ENCODE measurements at regions not wholly inside any gene's neighbourhood (a gene's known extent, or its start where the extent isn't known, plus 50 kb on each side); places are given as distances from the start of the nearest gene placed in this dataset.
"Not testable (repeated sequence)": the region's sequence is repeated elsewhere in the genome, so short reads cannot be mapped to it uniquely, and the experiment has no call there.

DNA sequence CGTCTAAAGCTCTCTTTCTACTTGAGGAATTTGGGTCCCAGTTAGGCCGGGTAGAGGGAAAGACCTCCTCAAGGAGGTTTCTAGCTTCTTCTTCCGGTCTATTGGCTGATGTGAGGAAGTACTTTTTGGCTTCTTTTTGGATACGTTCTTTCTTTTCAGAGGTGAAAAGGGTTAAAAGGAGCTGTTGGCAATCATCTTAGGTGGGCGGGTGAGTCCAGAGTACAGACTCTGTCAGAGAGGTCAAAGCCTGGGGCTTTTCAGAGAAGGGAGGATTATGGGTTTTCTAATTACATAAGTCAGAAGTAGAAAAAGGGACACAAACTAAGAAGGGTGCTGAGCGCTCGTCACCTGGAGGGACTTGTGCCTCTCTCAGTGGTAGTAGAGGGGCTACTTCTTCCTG, 117.7 kb downstream of the UNC93B1 start:
- not testable (repeated sequence) for H3K4me3 ChIP-seq (ENCODE audit: low read length); H3K9ac ChIP-seq (ENCODE audit: low read length); H3K27ac ChIP-seq (ENCODE audit: low read depth, low read length); H3K36me3 ChIP-seq (ENCODE audit: control insufficient read depth, insufficient read depth, low read length); H3K4me1 ChIP-seq (ENCODE audit: control insufficient read depth, insufficient read depth, low read length); H3K27me3 ChIP-seq (ENCODE audit: control insufficient read depth, insufficient read depth, low read length)

- peak overlapping the region; percentile 48 for H3K4me3 ChIP-seq (ENCODE audit: low read length)
- not testable (repeated sequence) for H3K9ac ChIP-seq (ENCODE audit: low read length); H3K27me3 ChIP-seq (ENCODE audit: control insufficient read depth, insufficient read depth, low read length); H3K36me3 ChIP-seq (ENCODE audit: control insufficient read depth, insufficient read depth, low read length); H3K27ac ChIP-seq (ENCODE audit: low read depth, low read length); H3K4me1 ChIP-seq (ENCODE audit: control insufficient read depth, insufficient read depth, low read length)
Observed at GRCh38 chr11:67885574-67885973, 118.3 kb downstream of the UNC93B1 start.

DNA sequence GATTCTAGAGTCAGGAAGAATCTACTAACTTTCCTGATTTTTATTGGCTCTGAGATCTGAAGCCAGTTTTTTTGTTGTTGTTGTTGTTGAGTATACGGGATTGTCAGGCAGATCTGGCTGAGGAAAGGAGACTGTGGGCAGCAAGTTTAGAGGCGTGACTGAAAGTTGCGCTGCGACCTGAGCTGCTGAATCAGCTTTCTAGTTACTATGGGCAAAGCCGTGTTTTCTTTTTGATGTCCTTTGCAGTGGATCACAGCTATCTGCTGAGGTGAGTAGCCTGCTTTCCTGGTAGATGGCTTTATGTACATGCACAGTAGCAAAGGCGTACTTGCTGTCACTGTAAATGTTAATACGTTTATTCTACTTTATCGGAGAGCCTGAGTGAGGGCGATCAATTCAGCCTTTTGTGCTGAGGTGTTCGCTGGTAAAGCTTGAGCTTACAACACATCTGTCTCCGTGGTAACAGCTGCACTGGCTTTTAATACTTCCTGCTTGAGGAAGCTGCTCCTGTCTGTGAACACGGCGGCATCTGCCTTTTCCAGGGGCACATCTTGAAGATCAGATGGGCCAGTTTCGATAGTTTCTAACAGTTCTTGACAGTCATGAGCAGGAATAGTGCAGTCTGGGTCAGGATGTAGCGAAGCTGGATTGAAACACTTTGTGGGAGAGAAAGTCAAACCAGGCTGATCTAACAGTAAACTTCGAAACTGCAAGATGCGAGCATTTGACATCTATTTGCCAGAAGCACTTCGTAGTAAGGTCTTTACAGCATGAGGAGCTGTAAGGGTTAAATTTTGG, 118.9 kb downstream of the UNC93B1 start:
- H3K9ac ChIP-seq (ENCODE audit: low read length); H3K27ac ChIP-seq (ENCODE audit: low read depth, low read length): not testable (repeated sequence)
- peak overlapping the region; percentile 48 for H3K4me3 ChIP-seq (ENCODE audit: low read length)

GRCh38 chr11:67884073-67884757, 119.7 kb downstream of the UNC93B1 start:
- not testable (repeated sequence) for H3K4me1 ChIP-seq (ENCODE audit: control insufficient read depth, insufficient read depth, low read length); H3K36me3 ChIP-seq (ENCODE audit: control insufficient read depth, insufficient read depth, low read length); H3K9ac ChIP-seq (ENCODE audit: low read length); H3K27me3 ChIP-seq (ENCODE audit: control insufficient read depth, insufficient read depth, low read length); H3K4me3 ChIP-seq (ENCODE audit: low read length); H3K27ac ChIP-seq (ENCODE audit: low read depth, low read length)

More for the DNA sequence above, 118.9 kb downstream of the UNC93B1 start:
- not testable (repeated sequence) for H3K4me1 ChIP-seq (ENCODE audit: control insufficient read depth, insufficient read depth, low read length); H3K27me3 ChIP-seq (ENCODE audit: control insufficient read depth, insufficient read depth, low read length); H3K36me3 ChIP-seq (ENCODE audit: control insufficient read depth, insufficient read depth, low read length)

DNA sequence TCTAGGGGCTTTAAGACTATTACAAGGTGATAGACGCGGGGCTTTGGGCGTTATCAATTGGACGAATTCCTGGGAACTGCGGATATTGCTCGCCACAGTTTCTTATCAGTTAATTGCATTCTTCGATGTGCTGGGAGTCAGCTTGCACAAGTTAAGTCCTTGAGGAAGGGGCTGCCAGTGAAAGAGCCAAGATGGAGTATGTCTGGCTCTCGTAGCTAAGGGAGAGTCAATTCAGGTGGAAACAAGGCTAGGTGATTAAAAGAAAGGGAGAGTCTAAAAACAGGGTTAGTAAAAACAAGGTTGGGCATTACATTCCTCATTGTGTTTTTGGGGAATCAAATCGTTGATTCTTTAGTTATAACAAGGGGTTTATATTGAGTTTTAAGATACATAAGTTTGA, 121.6 kb downstream of the UNC93B1 start:
- not testable (repeated sequence) for H3K27ac ChIP-seq (ENCODE audit: low read depth, low read length); H3K4me3 ChIP-seq (ENCODE audit: low read length); H3K4me1 ChIP-seq (ENCODE audit: control insufficient read depth, insufficient read depth, low read length); H3K27me3 ChIP-seq (ENCODE audit: control insufficient read depth, insufficient read depth, low read length); H3K9ac ChIP-seq (ENCODE audit: low read length); H3K36me3 ChIP-seq (ENCODE audit: control insufficient read depth, insufficient read depth, low read length)

- not testable (repeated sequence) for H3K27ac ChIP-seq (ENCODE audit: low read depth, low read length); H3K36me3 ChIP-seq (ENCODE audit: control insufficient read depth, insufficient read depth, low read length); H3K4me3 ChIP-seq (ENCODE audit: low read length); H3K9ac ChIP-seq (ENCODE audit: low read length); H3K4me1 ChIP-seq (ENCODE audit: control insufficient read depth, insufficient read depth, low read length); H3K27me3 ChIP-seq (ENCODE audit: control insufficient read depth, insufficient read depth, low read length)
Observed at GRCh38 chr11:67881836-67882235, 122.1 kb downstream of the UNC93B1 start.

DNA sequence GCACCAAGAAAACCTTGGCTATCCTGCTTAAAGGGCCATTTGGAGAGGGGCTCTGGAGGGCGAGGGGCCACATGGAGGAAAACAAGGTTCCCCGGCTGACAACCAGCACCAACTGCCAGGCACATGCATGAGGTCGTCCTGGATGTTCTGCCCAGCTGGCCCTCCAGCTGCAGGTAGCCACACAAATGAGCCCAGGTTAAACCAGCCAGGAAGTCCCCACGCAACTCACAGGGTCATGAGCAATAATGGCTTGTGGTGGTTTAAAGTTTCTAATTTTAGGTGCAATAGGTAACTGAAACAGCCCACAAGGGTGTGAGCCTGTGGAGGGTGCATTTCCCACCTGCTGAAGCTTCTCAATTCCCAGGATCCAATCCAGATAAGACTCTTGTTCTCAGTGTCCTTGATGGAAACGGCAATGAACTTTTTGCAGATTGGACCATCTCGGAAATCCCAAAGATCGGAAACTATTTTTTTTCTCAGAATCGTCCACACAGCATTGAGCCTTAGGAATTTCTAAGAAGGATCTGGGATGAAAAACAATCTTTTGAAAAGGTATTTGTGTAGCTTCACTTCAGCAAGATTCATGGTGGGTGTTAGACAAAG, 123.2 kb downstream of the UNC93B1 start:
- H3K27me3 ChIP-seq (ENCODE audit: control insufficient read depth, insufficient read depth, low read length); H3K4me3 ChIP-seq (ENCODE audit: low read length): not testable (repeated sequence)

GRCh38 chr11:67878666-67879065, 125.2 kb downstream of the UNC93B1 start:
- not testable (repeated sequence) for H3K27me3 ChIP-seq (ENCODE audit: control insufficient read depth, insufficient read depth, low read length); H3K27ac ChIP-seq (ENCODE audit: low read depth, low read length); H3K4me1 ChIP-seq (ENCODE audit: control insufficient read depth, insufficient read depth, low read length); H3K36me3 ChIP-seq (ENCODE audit: control insufficient read depth, insufficient read depth, low read length); H3K9ac ChIP-seq (ENCODE audit: low read length); H3K4me3 ChIP-seq (ENCODE audit: low read length)

More for the DNA sequence above, 123.2 kb downstream of the UNC93B1 start:
- not testable (repeated sequence) for H3K4me1 ChIP-seq (ENCODE audit: control insufficient read depth, insufficient read depth, low read length); H3K9ac ChIP-seq (ENCODE audit: low read length); H3K36me3 ChIP-seq (ENCODE audit: control insufficient read depth, insufficient read depth, low read length); H3K27ac ChIP-seq (ENCODE audit: low read depth, low read length)

- not testable (repeated sequence) for H3K36me3 ChIP-seq (ENCODE audit: control insufficient read depth, insufficient read depth, low read length); H3K9ac ChIP-seq (ENCODE audit: low read length); H3K4me3 ChIP-seq (ENCODE audit: low read length); H3K4me1 ChIP-seq (ENCODE audit: control insufficient read depth, insufficient read depth, low read length); H3K27me3 ChIP-seq (ENCODE audit: control insufficient read depth, insufficient read depth, low read length); H3K27ac ChIP-seq (ENCODE audit: low read depth, low read length)
Observed at GRCh38 chr11:67877316-67877715, 126.6 kb downstream of the UNC93B1 start.

DNA sequence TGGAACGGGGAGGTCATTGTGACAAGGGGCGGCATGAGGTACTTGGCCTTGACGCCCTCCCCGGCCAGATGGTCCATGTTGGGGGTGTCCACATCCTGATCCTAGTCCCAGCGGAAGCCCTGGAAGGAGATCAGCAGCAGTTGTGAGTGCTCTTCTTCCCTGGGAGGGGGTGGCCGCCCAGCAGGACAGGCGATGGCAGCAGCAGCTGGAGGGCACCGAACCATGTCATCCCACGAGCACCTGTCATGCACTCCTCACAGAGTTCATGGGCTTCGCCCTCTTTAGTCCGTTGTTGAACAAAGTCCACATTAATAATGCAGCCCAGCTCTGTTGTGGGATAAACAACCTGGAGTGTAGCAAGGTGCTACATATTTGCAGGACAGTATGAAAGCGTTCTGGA, 130.7 kb downstream of the UNC93B1 start:
- H3K36me3 ChIP-seq (ENCODE audit: control insufficient read depth, insufficient read depth, low read length); H3K9ac ChIP-seq (ENCODE audit: low read length); H3K27me3 ChIP-seq (ENCODE audit: control insufficient read depth, insufficient read depth, low read length); H3K4me1 ChIP-seq (ENCODE audit: control insufficient read depth, insufficient read depth, low read length); H3K4me3 ChIP-seq (ENCODE audit: low read length); H3K27ac ChIP-seq (ENCODE audit: low read depth, low read length): not testable (repeated sequence)

GRCh38 chr11:67871168-67871567, 132.7 kb downstream of the UNC93B1 start:
- H3K27ac ChIP-seq (ENCODE audit: low read depth, low read length); H3K4me3 ChIP-seq (ENCODE audit: low read length); H3K9ac ChIP-seq (ENCODE audit: low read length); H3K4me1 ChIP-seq (ENCODE audit: control insufficient read depth, insufficient read depth, low read length); H3K36me3 ChIP-seq (ENCODE audit: control insufficient read depth, insufficient read depth, low read length); H3K27me3 ChIP-seq (ENCODE audit: control insufficient read depth, insufficient read depth, low read length): not testable (repeated sequence)

- H3K27me3 ChIP-seq (ENCODE audit: control insufficient read depth, insufficient read depth, low read length); H3K4me1 ChIP-seq (ENCODE audit: control insufficient read depth, insufficient read depth, low read length); H3K36me3 ChIP-seq (ENCODE audit: control insufficient read depth, insufficient read depth, low read length); H3K27ac ChIP-seq (ENCODE audit: low read depth, low read length); H3K9ac ChIP-seq (ENCODE audit: low read length); H3K4me3 ChIP-seq (ENCODE audit: low read length): not testable (repeated sequence)
Observed at GRCh38 chr11:67862896-67863295, 141.0 kb downstream of the UNC93B1 start.
